SK-N-SH treated with all-trans-retinoic acid at 6 μM for 48 hours (cell line): ENCODE measurements at regions not wholly inside any gene's neighbourhood (a gene's known extent, or its start where the extent isn't known, plus 50 kb on each side); places are given as distances from the start of the nearest gene placed in this dataset.

Experiments
- ATAC-seq: fragments of 200-7000 bp; cut with Tn5 transposase; 3 replicates; pipeline ENCODE4 v1.9.1; 2020; ENCODE audit warnings: mild to moderate bottlenecking, moderate library complexity
- ARNTL ChIP-seq: fragments of 450-650 bp; formaldehyde crosslinking; IDR thresholded peaks from 2 replicates; pipeline ENCODE4 v1.5.0; 2020; ENCODE audit warnings: low read depth, mild to moderate bottlenecking, moderate library complexity, borderline replicate concordance
- BACH2 ChIP-seq: fragments of 250-450 bp; sonication (Bioruptor Pico); IDR thresholded peaks from 2 replicates; pipeline ENCODE4 v1.9.0; 2021; ENCODE audit warnings: mild to moderate bottlenecking, borderline replicate concordance
- CSDC2 ChIP-seq: fragments of 250-450 bp; sonication (Bioruptor Pico); IDR thresholded peaks from 2 replicates; pipeline ENCODE4 v1.5.0; 2020; ENCODE audit warnings: mild to moderate bottlenecking, moderate library complexity
- ESRRG ChIP-seq: fragments of 250-450 bp; sonication (Bioruptor Pico); IDR thresholded peaks from 2 replicates; pipeline ENCODE4 v1.6.1; 2021; ENCODE audit warnings: mild to moderate bottlenecking
- GLIS3 ChIP-seq: fragments of 250-450 bp; sonication (Bioruptor Pico); IDR thresholded peaks from 2 replicates; pipeline ENCODE4 v1.5.0; 2020; ENCODE audit warnings: mild to moderate bottlenecking, moderate library complexity
- ISL1 ChIP-seq: fragments of 250-450 bp; sonication (Bioruptor Pico); IDR thresholded peaks from 2 replicates; pipeline ENCODE4 v2.1.2; 2022; ENCODE audit warnings: mild to moderate bottlenecking, moderate library complexity
- OSR1 ChIP-seq: fragments of 250-450 bp; sonication (Bioruptor Pico); IDR thresholded peaks from 2 replicates; pipeline ENCODE4 v1.8.0; 2022; ENCODE audit warnings: moderate library complexity, mild to moderate bottlenecking, inconsistent platforms
- PPARA ChIP-seq: fragments of 250-450 bp; sonication (Bioruptor Pico); IDR thresholded peaks from 2 replicates; pipeline ENCODE4 v1.5.0; 2020; ENCODE audit warnings: mild to moderate bottlenecking, borderline replicate concordance
- RARB ChIP-seq: fragments of 250-450 bp; sonication (Bioruptor Pico); IDR thresholded peaks from 2 replicates; pipeline ENCODE4 v1.8.0; 2021; ENCODE audit warnings: mild to moderate bottlenecking, moderate library complexity
- SNAI2 ChIP-seq: fragments of 250-450 bp; sonication (Bioruptor Pico); IDR thresholded peaks from 2 replicates; pipeline ENCODE4 v1.5.0; 2020; ENCODE audit warnings: mild to moderate bottlenecking, moderate library complexity
- TCF4 ChIP-seq: fragments of 250-450 bp; sonication (Bioruptor Pico); IDR thresholded peaks from 2 replicates; pipeline ENCODE4 v1.8.0; 2021; ENCODE audit warnings: mild to moderate bottlenecking, moderate library complexity, borderline replicate concordance
- TOX ChIP-seq: fragments of 250-450 bp; sonication (Bioruptor Pico); IDR thresholded peaks from 2 replicates; pipeline ENCODE4 v1.8.0; 2021; ENCODE audit warnings: mild to moderate bottlenecking, moderate library complexity, borderline replicate concordance
- ZC3H10 ChIP-seq: fragments of 250-450 bp; sonication (Bioruptor Pico); IDR thresholded peaks from 2 replicates; pipeline ENCODE4 v1.5.1; 2021; ENCODE audit warnings: mild to moderate bottlenecking, moderate library complexity
- ZFP3 ChIP-seq: fragments of 250-450 bp; sonication (Bioruptor Pico); IDR thresholded peaks from 2 replicates; pipeline ENCODE4 v1.5.0; 2020; ENCODE audit warnings: mild to moderate bottlenecking, moderate library complexity
- ZFP30 ChIP-seq: fragments of 450-650 bp; formaldehyde crosslinking; IDR thresholded peaks from 2 replicates; pipeline ENCODE4 v1.5.0; 2022; ENCODE audit warnings: mild to moderate bottlenecking, moderate library complexity
- ZNF565 ChIP-seq: fragments of 450-650 bp; formaldehyde crosslinking; conservative IDR thresholded peaks from 2 replicates; pipeline ENCODE4 v1.5.0; 2020; ENCODE audit warnings: low read depth, mild to moderate bottlenecking, moderate library complexity
- ZNF70 ChIP-seq: fragments of 450-650 bp; formaldehyde crosslinking; IDR thresholded peaks from 2 replicates; pipeline ENCODE4 v1.5.0; 2020; ENCODE audit warnings: mild to moderate bottlenecking, moderate library complexity
- ZNF8 ChIP-seq: fragments of 450-650 bp; formaldehyde crosslinking; IDR thresholded peaks from 2 replicates; pipeline ENCODE4 v1.5.0; 2020; ENCODE audit warnings: mild to moderate bottlenecking, moderate library complexity
- TF ChIP-seq, protein P1 (sequence below): fragments of 250-450 bp; sonication (Bioruptor Pico); IDR thresholded peaks from 2 replicates; pipeline ENCODE4 v1.5.1; 2021; ENCODE audit warnings: mild to moderate bottlenecking, moderate library complexity
- TF ChIP-seq, protein P2 (sequence below): fragments of 250-450 bp; sonication (Bioruptor Pico); IDR thresholded peaks from 2 replicates; pipeline ENCODE4 v1.5.0; 2020; ENCODE audit warnings: mild to moderate bottlenecking, moderate library complexity
- TF ChIP-seq, protein P3 (sequence below): fragments of 250-450 bp; sonication (Bioruptor Pico); IDR thresholded peaks from 2 replicates; pipeline ENCODE4 v1.8.0; 2021; ENCODE audit warnings: low read depth, mild to moderate bottlenecking, moderate library complexity, borderline replicate concordance
- TF ChIP-seq, protein P4 (sequence below): fragments of 250-450 bp; sonication (Bioruptor Pico); IDR thresholded peaks from 2 replicates; pipeline ENCODE4 v1.8.0; 2020; ENCODE audit warnings: mild to moderate bottlenecking, moderate library complexity, borderline replicate concordance

DNA sequence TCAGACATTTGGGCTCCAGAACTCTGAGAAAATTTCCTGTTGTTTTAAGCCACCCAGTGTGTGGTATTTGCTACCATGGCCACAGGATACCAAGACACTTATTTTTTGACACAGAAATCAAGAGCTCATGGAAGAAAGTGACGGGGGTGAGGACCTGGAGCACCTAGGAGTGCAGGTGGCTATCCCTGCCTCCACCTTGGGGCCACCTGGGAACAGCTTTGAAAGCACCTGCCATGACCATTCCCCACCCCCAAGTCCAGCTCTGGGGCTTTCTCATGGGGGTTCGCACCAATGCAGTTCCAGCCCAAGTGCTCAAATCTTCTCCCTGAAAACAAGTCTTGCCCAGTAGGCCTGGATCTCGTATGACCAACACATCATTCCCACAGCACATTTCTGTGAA, 214.9 kb upstream of the IRX1 start:
- TF ChIP-seq ZFP30 (CRISPR knock-in tag) = no peak
- TF ChIP-seq, protein P1, sequence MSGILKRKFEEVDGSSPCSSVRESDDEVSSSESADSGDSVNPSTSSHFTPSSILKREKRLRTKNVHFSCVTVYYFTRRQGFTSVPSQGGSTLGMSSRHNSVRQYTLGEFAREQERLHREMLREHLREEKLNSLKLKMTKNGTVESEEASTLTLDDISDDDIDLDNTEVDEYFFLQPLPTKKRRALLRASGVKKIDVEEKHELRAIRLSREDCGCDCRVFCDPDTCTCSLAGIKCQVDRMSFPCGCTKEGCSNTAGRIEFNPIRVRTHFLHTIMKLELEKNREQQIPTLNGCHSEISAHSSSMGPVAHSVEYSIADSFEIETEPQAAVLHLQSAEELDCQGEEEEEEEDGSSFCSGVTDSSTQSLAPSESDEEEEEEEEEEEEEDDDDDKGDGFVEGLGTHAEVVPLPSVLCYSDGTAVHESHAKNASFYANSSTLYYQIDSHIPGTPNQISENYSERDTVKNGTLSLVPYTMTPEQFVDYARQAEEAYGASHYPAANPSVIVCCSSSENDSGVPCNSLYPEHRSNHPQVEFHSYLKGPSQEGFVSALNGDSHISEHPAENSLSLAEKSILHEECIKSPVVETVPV (CRISPR knock-in tag) = no peak
- TF ChIP-seq OSR1 (CRISPR knock-in tag) = no peak
- no peak for TF ChIP-seq ISL1 (CRISPR knock-in tag)
- TF ChIP-seq TOX = no peak
- no peak for TF ChIP-seq ZC3H10 (CRISPR knock-in tag)
- no peak for TF ChIP-seq GLIS3 (CRISPR knock-in tag)
- no peak for TF ChIP-seq ARNTL (CRISPR knock-in tag)
- TF ChIP-seq, protein P2, sequence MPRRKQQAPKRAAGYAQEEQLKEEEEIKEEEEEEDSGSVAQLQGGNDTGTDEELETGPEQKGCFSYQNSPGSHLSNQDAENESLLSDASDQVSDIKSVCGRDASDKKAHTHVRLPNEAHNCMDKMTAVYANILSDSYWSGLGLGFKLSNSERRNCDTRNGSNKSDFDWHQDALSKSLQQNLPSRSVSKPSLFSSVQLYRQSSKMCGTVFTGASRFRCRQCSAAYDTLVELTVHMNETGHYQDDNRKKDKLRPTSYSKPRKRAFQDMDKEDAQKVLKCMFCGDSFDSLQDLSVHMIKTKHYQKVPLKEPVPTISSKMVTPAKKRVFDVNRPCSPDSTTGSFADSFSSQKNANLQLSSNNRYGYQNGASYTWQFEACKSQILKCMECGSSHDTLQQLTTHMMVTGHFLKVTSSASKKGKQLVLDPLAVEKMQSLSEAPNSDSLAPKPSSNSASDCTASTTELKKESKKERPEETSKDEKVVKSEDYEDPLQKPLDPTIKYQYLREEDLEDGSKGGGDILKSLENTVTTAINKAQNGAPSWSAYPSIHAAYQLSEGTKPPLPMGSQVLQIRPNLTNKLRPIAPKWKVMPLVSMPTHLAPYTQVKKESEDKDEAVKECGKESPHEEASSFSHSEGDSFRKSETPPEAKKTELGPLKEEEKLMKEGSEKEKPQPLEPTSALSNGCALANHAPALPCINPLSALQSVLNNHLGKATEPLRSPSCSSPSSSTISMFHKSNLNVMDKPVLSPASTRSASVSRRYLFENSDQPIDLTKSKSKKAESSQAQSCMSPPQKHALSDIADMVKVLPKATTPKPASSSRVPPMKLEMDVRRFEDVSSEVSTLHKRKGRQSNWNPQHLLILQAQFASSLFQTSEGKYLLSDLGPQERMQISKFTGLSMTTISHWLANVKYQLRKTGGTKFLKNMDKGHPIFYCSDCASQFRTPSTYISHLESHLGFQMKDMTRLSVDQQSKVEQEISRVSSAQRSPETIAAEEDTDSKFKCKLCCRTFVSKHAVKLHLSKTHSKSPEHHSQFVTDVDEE = no peak
- TF ChIP-seq ZNF8 (CRISPR knock-in tag) = no peak
- TF ChIP-seq ZNF70 (CRISPR knock-in tag) = no peak
- TF ChIP-seq SNAI2 (CRISPR knock-in tag) = no peak
- TF ChIP-seq BACH2 (CRISPR knock-in tag) = no peak
- no peak for TF ChIP-seq CSDC2 (CRISPR knock-in tag)
- no peak for ATAC-seq

DNA sequence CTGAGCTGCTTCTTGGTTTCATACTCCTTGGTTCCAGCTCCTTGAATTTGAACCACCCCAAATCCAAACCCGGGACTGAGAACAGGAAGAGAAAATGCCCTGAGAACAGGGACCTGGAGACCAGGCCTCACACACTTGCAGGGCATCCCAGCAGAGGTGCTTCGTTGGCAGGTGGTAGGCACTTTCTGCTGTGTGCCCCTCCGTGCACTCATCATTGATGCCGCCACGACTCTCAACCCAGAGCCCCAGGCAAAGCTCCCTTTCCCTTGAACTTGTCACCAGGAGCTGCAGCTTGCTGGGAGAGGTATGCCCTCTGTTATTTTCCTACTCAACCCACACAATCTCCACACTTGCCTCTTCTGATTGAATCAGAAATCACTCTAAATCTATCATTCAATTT, 217.8 kb upstream of the IRX1 start:
- TF ChIP-seq, protein P1 (CRISPR knock-in tag) = no peak
- TF ChIP-seq SNAI2 (CRISPR knock-in tag) (no peak), TOX (no peak), ZFP30 (CRISPR knock-in tag) (no peak), ZC3H10 (CRISPR knock-in tag) (no peak), ZFP3 (CRISPR knock-in tag) (no peak), ESRRG (CRISPR knock-in tag) (no peak), ZNF8 (CRISPR knock-in tag) (no peak), ZNF565 (CRISPR knock-in tag) (no peak), CSDC2 (CRISPR knock-in tag) (no peak), OSR1 (CRISPR knock-in tag) (no peak), ISL1 (CRISPR knock-in tag) (no peak)
- TF ChIP-seq, protein P3, sequence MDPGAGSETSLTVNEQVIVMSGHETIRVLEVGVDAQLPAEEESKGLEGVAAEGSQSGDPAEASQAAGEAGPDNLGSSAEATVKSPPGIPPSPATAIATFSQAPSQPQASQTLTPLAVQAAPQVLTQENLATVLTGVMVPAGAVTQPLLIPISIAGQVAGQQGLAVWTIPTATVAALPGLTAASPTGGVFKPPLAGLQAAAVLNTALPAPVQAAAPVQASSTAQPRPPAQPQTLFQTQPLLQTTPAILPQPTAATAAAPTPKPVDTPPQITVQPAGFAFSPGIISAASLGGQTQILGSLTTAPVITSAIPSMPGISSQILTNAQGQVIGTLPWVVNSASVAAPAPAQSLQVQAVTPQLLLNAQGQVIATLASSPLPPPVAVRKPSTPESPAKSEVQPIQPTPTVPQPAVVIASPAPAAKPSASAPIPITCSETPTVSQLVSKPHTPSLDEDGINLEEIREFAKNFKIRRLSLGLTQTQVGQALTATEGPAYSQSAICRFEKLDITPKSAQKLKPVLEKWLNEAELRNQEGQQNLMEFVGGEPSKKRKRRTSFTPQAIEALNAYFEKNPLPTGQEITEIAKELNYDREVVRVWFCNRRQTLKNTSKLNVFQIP (CRISPR knock-in tag) = no peak
- ATAC-seq = no peak

DNA sequence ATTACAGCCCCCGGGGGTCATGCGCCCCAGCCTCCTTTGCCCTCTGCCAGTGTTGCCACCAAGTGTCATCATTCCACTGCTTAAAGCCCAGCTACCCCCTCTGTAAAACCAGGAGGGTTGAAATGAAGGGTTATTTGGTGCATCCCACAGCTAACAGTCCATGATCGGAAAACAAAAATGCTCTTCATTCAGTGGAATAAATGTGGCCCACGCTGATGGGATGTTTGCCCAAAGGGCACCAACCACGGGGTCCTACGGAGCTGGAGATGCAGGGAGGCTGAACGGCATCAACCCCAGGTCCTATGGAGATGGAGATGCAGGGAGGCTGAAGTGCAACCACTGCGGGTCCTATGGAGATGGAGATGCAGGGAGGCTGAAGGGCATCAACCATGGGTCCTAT, 218.5 kb upstream of the IRX1 start:
- TF ChIP-seq ZFP3 (CRISPR knock-in tag) (no peak), ZNF70 (CRISPR knock-in tag) (no peak), OSR1 (CRISPR knock-in tag) (no peak), TCF4 (CRISPR knock-in tag) (no peak), RARB (CRISPR knock-in tag) (no peak), TOX (no peak)
- ATAC-seq = no peak

DNA sequence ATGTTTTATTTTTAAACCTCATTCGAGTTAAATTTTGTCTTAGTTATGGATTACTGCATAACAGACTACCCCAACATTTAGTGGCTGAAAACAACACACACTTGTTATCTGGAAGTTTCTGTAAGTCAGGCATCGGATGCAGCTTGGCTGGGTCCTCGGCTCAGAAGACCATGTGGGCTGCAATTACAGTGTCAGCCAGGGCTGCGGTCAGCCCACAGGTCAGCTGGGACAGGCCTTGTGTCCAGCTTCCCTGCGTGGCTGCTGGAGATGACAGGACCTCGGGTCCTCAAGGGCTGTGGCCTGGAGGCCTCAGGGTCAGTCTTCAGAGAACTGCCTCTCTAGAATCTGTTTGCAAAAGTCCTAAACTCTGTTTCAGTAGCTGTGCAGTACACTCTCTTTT, 219.0 kb upstream of the IRX1 start:
- ATAC-seq = no peak
- TF ChIP-seq ZFP3 (CRISPR knock-in tag) (no peak), TCF4 (CRISPR knock-in tag) (no peak), TOX (no peak), CSDC2 (CRISPR knock-in tag) (no peak), PPARA (CRISPR knock-in tag) (no peak), ZNF565 (CRISPR knock-in tag) (no peak), RARB (CRISPR knock-in tag) (no peak), ISL1 (CRISPR knock-in tag) (no peak)
- TF ChIP-seq, protein P4, sequence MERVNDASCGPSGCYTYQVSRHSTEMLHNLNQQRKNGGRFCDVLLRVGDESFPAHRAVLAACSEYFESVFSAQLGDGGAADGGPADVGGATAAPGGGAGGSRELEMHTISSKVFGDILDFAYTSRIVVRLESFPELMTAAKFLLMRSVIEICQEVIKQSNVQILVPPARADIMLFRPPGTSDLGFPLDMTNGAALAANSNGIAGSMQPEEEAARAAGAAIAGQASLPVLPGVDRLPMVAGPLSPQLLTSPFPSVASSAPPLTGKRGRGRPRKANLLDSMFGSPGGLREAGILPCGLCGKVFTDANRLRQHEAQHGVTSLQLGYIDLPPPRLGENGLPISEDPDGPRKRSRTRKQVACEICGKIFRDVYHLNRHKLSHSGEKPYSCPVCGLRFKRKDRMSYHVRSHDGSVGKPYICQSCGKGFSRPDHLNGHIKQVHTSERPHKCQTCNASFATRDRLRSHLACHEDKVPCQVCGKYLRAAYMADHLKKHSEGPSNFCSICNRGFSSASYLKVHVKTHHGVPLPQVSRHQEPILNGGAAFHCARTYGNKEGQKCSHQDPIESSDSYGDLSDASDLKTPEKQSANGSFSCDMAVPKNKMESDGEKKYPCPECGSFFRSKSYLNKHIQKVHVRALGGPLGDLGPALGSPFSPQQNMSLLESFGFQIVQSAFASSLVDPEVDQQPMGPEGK = no peak
- TF ChIP-seq, protein P2 = no peak
